ENCODE measurements at regions not wholly inside any gene's neighbourhood (a gene's known extent, or its start where the extent isn't known, plus 50 kb on each side); places are given as distances from the start of the nearest gene placed in this dataset.

DNA sequence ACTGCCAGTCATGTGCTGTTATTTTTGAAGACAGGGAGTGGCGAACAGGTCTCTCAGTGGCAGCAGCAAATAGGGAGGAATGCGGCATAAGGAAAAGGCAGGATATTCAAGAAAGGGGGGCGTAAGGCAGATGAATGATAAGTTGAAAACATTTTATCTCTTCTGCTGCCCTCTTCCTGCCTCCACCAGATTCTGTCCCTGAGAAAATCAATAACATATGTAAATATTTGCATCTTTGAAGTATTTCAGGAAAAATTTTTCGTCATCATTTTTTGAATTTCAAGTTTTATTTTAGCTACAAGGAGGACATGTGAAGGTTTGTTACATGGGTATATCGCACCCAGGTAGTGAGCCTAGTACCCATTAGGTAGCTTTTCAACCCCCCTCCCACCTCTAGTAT is 616.7 kb downstream of the MCTP2 start:
- BruUV-seq (replicated peaks), result no TSS peak
- Histone ChIP-seq H3K27ac (ENCODE audit: extremely low read length, insufficient read depth, low read length) (no peak overlapping the region), H3K9me3 (ENCODE audit: low read length) (0 out of 2 replicates have a peak, but pooled peaks cover 6% of the 10 kb centered on the region), H3K79me2 (ENCODE audit: insufficient read depth, low read length) (no peaks in the 10 kb centered on the region), H2AFZ (ENCODE audit: low read length) (no peak overlapping the region), H3K4me2 (ENCODE audit: low read depth, low read length) (no peak overlapping the region), H3K4me1 (ENCODE audit: insufficient read depth, low read length) (peaks cover 48% of the 10 kb centered on the region), H3K9ac (ENCODE audit: insufficient read depth, low read depth, low read length) (no peak overlapping the region), H3K36me3 (replicated peaks in 1 of 2; ENCODE audit: control insufficient read depth in 1 of 2, insufficient read depth in 2 of 2, low read length in 2 of 2) (no peaks in the 10 kb centered on the region), H3K27me3 (ENCODE audit: control insufficient read depth in 1 of 2, insufficient read depth in 2 of 2, low read length in 2 of 2) (no peaks in the 10 kb centered on the region; a peak in 1 of 5 replicates), H3K4me3 (replicated peaks in 1 of 3; ENCODE audit: insufficient read depth in 1 of 3, low read depth in 2 of 3, low read length in 3 of 3) (no peak overlapping the region), H4K20me1 (ENCODE audit: insufficient read depth, low read length) (no peaks in the 10 kb centered on the region)
- no peak for DNase-seq (ENCODE audit: low spot score)
- in situ Hi-C loops (cut with HindIII; ENCODE audit: extremely low pct_ligation_motif_present, low pct_unique_long_range_greater_than_20kb) (no loop called here), intact Hi-C loops (cut with micrococcal nuclease; ENCODE audit: unreplicated experiment) (no loop called here)
- no peak for ATAC-seq
- no peak for FAIRE-seq
- 58% methylated on average over 5 of the region's 5 CpGs for WGBS (ENCODE audit: low lambda C conversion rate)
- CTCF ChIA-PET (ENCODE audit: low intra/inter-chr PET ratio, low total read pairs), result no interaction called here
- POLR2A ChIA-PET, result no interaction called here
- TF ChIP-seq ZNF841 (CRISPR knock-in tag; IDR thresholded peaks at IDR 0.05; ENCODE audit: borderline replicate concordance) (no peak), HNRNPK (IDR thresholded peaks at IDR 0.05; ENCODE audit: low read depth, low read length, poor library complexity, severe bottlenecking) (no peak), SMARCC2 (IDR thresholded peaks at IDR 0.05) (no peak), RARA (CRISPR knock-in tag; IDR thresholded peaks at IDR 0.05) (0 out of 2 replicates have a peak, but pooled peaks have one; percentile 27), TCF7 (IDR thresholded peaks at IDR 0.05; ENCODE audit: low read depth) (peak; percentile 14; the same call in 1 of the 2 replicates), TBX3 (IDR thresholded peaks at IDR 0.05; ENCODE audit: borderline replicate concordance) (no peak), GTF2F1 (IDR thresholded peaks at IDR 0.05; ENCODE audit: low read length) (no peak), SRF (IDR thresholded peaks at IDR 0.05; ENCODE audit: low read depth, low read length) (no peak), EZH2 (conservative IDR thresholded peaks at IDR 0.05; ENCODE audit: low read depth, low read length) (no peak), ZNF775 (CRISPR knock-in tag; IDR thresholded peaks at IDR 0.05; ENCODE audit: borderline replicate concordance) (no peak), GATAD2A (CRISPR knock-in tag; IDR thresholded peaks at IDR 0.05) (peak; percentile 69), CHD2 (IDR thresholded peaks at IDR 0.05; ENCODE audit: low read depth, low read length) (no peak), SOX6 (IDR thresholded peaks at IDR 0.05) (no peak), SOX6 (CRISPR knock-in tag; IDR thresholded peaks at IDR 0.05) (peak; percentile 17; the same call in 1 of the 2 replicates), THAP11 (CRISPR knock-in tag; IDR thresholded peaks at IDR 0.05) (no peak), PTBP1 (IDR thresholded peaks at IDR 0.05; ENCODE audit: low read depth, low read length, poor library complexity, severe bottlenecking) (no peak), ZNF614 (CRISPR knock-in tag; IDR thresholded peaks at IDR 0.05; ENCODE audit: borderline replicate concordance) (no peak), ZSCAN31 (CRISPR knock-in tag; IDR thresholded peaks at IDR 0.05; ENCODE audit: low read depth) (no peak), HNRNPH1 (optimal IDR thresholded peaks at IDR 0.05; ENCODE audit: low read depth, low read length) (no peak)
- TF ChIP-seq, protein P1, sequence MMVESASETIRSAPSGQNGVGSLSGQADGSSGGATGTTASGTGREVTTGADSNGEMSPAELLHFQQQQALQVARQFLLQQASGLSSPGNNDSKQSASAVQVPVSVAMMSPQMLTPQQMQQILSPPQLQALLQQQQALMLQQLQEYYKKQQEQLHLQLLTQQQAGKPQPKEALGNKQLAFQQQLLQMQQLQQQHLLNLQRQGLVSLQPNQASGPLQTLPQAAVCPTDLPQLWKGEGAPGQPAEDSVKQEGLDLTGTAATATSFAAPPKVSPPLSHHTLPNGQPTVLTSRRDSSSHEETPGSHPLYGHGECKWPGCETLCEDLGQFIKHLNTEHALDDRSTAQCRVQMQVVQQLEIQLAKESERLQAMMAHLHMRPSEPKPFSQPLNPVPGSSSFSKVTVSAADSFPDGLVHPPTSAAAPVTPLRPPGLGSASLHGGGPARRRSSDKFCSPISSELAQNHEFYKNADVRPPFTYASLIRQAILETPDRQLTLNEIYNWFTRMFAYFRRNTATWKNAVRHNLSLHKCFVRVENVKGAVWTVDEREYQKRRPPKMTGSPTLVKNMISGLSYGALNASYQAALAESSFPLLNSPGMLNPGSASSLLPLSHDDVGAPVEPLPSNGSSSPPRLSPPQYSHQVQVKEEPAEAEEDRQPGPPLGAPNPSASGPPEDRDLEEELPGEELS (CRISPR knock-in tag; IDR thresholded peaks at IDR 0.05), result 0 out of 2 replicates have a peak, but pooled peaks have one; percentile 14
- TF ChIP-seq, protein P2, sequence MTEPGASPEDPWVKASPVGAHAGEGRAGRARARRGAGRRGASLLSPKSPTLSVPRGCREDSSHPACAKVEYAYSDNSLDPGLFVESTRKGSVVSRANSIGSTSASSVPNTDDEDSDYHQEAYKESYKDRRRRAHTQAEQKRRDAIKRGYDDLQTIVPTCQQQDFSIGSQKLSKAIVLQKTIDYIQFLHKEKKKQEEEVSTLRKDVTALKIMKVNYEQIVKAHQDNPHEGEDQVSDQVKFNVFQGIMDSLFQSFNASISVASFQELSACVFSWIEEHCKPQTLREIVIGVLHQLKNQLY (CRISPR knock-in tag; IDR thresholded peaks at IDR 0.05), result no peak
- TF ChIP-seq, protein P3, sequence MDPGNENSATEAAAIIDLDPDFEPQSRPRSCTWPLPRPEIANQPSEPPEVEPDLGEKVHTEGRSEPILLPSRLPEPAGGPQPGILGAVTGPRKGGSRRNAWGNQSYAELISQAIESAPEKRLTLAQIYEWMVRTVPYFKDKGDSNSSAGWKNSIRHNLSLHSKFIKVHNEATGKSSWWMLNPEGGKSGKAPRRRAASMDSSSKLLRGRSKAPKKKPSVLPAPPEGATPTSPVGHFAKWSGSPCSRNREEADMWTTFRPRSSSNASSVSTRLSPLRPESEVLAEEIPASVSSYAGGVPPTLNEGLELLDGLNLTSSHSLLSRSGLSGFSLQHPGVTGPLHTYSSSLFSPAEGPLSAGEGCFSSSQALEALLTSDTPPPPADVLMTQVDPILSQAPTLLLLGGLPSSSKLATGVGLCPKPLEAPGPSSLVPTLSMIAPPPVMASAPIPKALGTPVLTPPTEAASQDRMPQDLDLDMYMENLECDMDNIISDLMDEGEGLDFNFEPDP (CRISPR knock-in tag; conservative IDR thresholded peaks at IDR 0.05), result no peak
